Fibroblast of lung (primary cell): ENCODE measurements at regions not wholly inside any gene's neighbourhood (a gene's known extent, or its start where the extent isn't known, plus 50 kb on each side); places are given as distances from the start of the nearest gene placed in this dataset.

ENCODE experiments used
- CTCF ChIP-seq, 2 donors: IDR thresholded peaks in 1 of 2; conservative IDR thresholded peaks in 1 of 2; 1 replicate in 1 of 2; 2 replicates in 1 of 2; pipeline ENCODE4 v1.5.1; 2011 to 2012; ENCODE audit warnings: low read length in 2 of 2, control low read depth in 1 of 2, inconsistent platforms in 1 of 2, low read depth in 1 of 2, mild to moderate bottlenecking in 1 of 2
- EZH2 ChIP-seq: IDR thresholded peaks from 2 replicates; pipeline ENCODE4 v1.5.1; 2012; ENCODE audit warnings: low read length, control low read depth, mild to moderate bottlenecking; ENCODE audit errors: missing control alignments

- TF ChIP-seq CTCF (conservative IDR thresholded peaks at IDR 0.05 in 1 of 2, IDR thresholded peaks at IDR 0.05 in 1 of 2; ENCODE audit: low read depth in 1 of 2, low read length in 2 of 2) (no peak), EZH2 (no peak)
Measured at GRCh38 chr5:77842243-77842642, 66.1 kb upstream of the TBCA start.
